ENCODE measurements at regions not wholly inside any gene's neighbourhood (a gene's known extent, or its start where the extent isn't known, plus 50 kb on each side); places are given as distances from the start of the nearest gene placed in this dataset.

GRCh38 chr13:47213047-47213446 is 316.2 kb upstream of the HTR2A start:
- TF ChIP-seq TAF1 (IDR thresholded peaks at IDR 0.05; ENCODE audit: low read depth): no peak
- Histone ChIP-seq H3K9me3 (ENCODE audit: low read length) (no peaks in the 10 kb centered on the region), H3K36me3 (ENCODE audit: insufficient read depth, low read length) (no peaks in the 10 kb centered on the region), H3K4me2 (ENCODE audit: low read length) (no peak overlapping the region), H3K9me2 (ENCODE audit: insufficient read depth, low read length) (no peaks in the 10 kb centered on the region), H3K9ac (ENCODE audit: low read length) (no peak overlapping the region), H3K27me3 (ENCODE audit: insufficient read depth, low read depth, low read length) (no peaks in the 10 kb centered on the region), H3K79me2 (replicated peaks; ENCODE audit: insufficient read depth, low read length) (no peaks in the 10 kb centered on the region), H2AFZ (ENCODE audit: low read depth, low read length) (no peak overlapping the region), H4K20me1 (ENCODE audit: insufficient read depth) (no peaks in the 10 kb centered on the region), H3K27ac (ENCODE audit: low read length) (no peak overlapping the region), H3F3A (ENCODE audit: insufficient read depth, low read length, poor library complexity, severe bottlenecking) (no peaks in the 10 kb centered on the region), H3K4me3 (ENCODE audit: low read length) (no peak overlapping the region)

DNA sequence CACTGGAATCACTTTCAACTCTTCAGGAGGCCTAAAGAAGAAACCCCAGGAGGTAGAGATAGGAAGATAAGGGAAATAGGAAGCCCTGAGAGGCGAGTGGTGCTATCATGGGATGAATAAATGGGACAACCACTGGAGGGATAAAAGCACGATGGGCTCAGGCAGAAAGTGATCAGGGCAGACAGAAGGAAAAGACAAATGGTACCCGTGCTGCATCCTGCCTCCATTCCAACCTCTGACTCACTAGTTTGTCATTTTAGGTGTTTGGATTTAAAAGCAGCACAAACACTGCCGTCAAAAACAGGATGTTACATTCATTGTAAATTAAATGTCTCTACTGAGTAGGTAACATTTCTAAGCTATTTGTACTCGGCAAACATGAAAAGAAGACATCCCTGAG is 314.3 kb upstream of the HTR2A start:
- Histone ChIP-seq H3K36me3 (ENCODE audit: insufficient read depth, low read length) (no peaks in the 10 kb centered on the region), H3K4me2 (ENCODE audit: low read length) (no peak overlapping the region), H3K9me2 (ENCODE audit: insufficient read depth, low read length) (no peaks in the 10 kb centered on the region), H3K27ac (ENCODE audit: low read length) (no peak overlapping the region), H3K9me3 (ENCODE audit: low read length) (no peaks in the 10 kb centered on the region), H4K20me1 (ENCODE audit: insufficient read depth) (no peaks in the 10 kb centered on the region), H3F3A (ENCODE audit: insufficient read depth, low read length, poor library complexity, severe bottlenecking) (no peaks in the 10 kb centered on the region), H3K27me3 (ENCODE audit: insufficient read depth, low read depth, low read length) (no peaks in the 10 kb centered on the region), H2AFZ (ENCODE audit: low read depth, low read length) (no peak overlapping the region), H3K4me3 (ENCODE audit: low read length) (no peak overlapping the region), H3K79me2 (replicated peaks; ENCODE audit: insufficient read depth, low read length) (no peaks in the 10 kb centered on the region), H3K9ac (ENCODE audit: low read length) (no peak overlapping the region)
- TF ChIP-seq EP300 (conservative IDR thresholded peaks at IDR 0.05; ENCODE audit: poor library complexity, severe bottlenecking) (no peak), TAF1 (IDR thresholded peaks at IDR 0.05; ENCODE audit: low read depth) (no peak), EZH2 (IDR thresholded peaks at IDR 0.05; ENCODE audit: borderline replicate concordance, insufficient read depth, low read length, poor library complexity, severe bottlenecking) (no peak), RAD21 (conservative IDR thresholded peaks at IDR 0.05) (no peak), SMC3 (conservative IDR thresholded peaks at IDR 0.05; ENCODE audit: poor library complexity) (no peak), MXI1 (conservative IDR thresholded peaks at IDR 0.05; ENCODE audit: poor library complexity, severe bottlenecking) (no peak), POLR2AphosphoS5 (IDR thresholded peaks at IDR 0.05) (no peak), CTCF (IDR thresholded peaks at IDR 0.05; ENCODE audit: poor library complexity, severe bottlenecking) (no peak)
- TF ChIP-seq, protein P1, sequence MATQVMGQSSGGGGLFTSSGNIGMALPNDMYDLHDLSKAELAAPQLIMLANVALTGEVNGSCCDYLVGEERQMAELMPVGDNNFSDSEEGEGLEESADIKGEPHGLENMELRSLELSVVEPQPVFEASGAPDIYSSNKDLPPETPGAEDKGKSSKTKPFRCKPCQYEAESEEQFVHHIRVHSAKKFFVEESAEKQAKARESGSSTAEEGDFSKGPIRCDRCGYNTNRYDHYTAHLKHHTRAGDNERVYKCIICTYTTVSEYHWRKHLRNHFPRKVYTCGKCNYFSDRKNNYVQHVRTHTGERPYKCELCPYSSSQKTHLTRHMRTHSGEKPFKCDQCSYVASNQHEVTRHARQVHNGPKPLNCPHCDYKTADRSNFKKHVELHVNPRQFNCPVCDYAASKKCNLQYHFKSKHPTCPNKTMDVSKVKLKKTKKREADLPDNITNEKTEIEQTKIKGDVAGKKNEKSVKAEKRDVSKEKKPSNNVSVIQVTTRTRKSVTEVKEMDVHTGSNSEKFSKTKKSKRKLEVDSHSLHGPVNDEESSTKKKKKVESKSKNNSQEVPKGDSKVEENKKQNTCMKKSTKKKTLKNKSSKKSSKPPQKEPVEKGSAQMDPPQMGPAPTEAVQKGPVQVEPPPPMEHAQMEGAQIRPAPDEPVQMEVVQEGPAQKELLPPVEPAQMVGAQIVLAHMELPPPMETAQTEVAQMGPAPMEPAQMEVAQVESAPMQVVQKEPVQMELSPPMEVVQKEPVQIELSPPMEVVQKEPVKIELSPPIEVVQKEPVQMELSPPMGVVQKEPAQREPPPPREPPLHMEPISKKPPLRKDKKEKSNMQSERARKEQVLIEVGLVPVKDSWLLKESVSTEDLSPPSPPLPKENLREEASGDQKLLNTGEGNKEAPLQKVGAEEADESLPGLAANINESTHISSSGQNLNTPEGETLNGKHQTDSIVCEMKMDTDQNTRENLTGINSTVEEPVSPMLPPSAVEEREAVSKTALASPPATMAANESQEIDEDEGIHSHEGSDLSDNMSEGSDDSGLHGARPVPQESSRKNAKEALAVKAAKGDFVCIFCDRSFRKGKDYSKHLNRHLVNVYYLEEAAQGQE (IDR thresholded peaks at IDR 0.05; ENCODE audit: borderline replicate concordance): no peak

GRCh38 chr13:47206111-47206510 is 309.3 kb upstream of the HTR2A start:
- H3K27ac ChIP-seq (ENCODE audit: low read length): no peak overlapping the region
- H3F3A ChIP-seq (ENCODE audit: insufficient read depth, low read length, poor library complexity, severe bottlenecking): no peaks in the 10 kb centered on the region
- no peaks in the 10 kb centered on the region for H3K9me2 ChIP-seq (ENCODE audit: insufficient read depth, low read length)
- no peak overlapping the region for H3K4me3 ChIP-seq (ENCODE audit: low read length)
- no peaks in the 10 kb centered on the region for H3K36me3 ChIP-seq (ENCODE audit: insufficient read depth, low read length)
- H3K27me3 ChIP-seq (ENCODE audit: insufficient read depth, low read depth, low read length): no peaks in the 10 kb centered on the region
- no peak overlapping the region for H3K4me2 ChIP-seq (ENCODE audit: low read length)
- TF ChIP-seq SMC3 (conservative IDR thresholded peaks at IDR 0.05; ENCODE audit: poor library complexity) (no peak), CTCF (IDR thresholded peaks at IDR 0.05; ENCODE audit: poor library complexity, severe bottlenecking) (no peak), RAD21 (conservative IDR thresholded peaks at IDR 0.05) (no peak), EZH2 (IDR thresholded peaks at IDR 0.05; ENCODE audit: borderline replicate concordance, insufficient read depth, low read length, poor library complexity, severe bottlenecking) (no peak), TAF1 (IDR thresholded peaks at IDR 0.05; ENCODE audit: low read depth) (no peak), EP300 (conservative IDR thresholded peaks at IDR 0.05; ENCODE audit: poor library complexity, severe bottlenecking) (no peak)
- no peaks in the 10 kb centered on the region for H3K9me3 ChIP-seq (ENCODE audit: low read length)
- H4K20me1 ChIP-seq (ENCODE audit: insufficient read depth): no peaks in the 10 kb centered on the region
- no peak overlapping the region for H2AFZ ChIP-seq (ENCODE audit: low read depth, low read length)
- no peaks in the 10 kb centered on the region for H3K79me2 ChIP-seq (replicated peaks; ENCODE audit: insufficient read depth, low read length)
- no peak overlapping the region for H3K9ac ChIP-seq (ENCODE audit: low read length)

All from neural cell (in vitro differentiated cells).